K562 (cell line): ENCODE measurements at regions not wholly inside any gene's neighbourhood (a gene's known extent, or its start where the extent isn't known, plus 50 kb on each side); places are given as distances from the start of the nearest gene placed in this dataset.

Experiments used
- CTCF ChIP-seq, 3 experiments: IDR thresholded peaks in 2 of 3; conservative IDR thresholded peaks in 1 of 3; 2 replicates each; pipeline ENCODE4 v1.5.1; 2011 to 2012; ENCODE audit warnings: low read length in 3 of 3, mild to moderate bottlenecking in 3 of 3, control low read depth in 2 of 3, improper control_type of control experiment in 1 of 3, inconsistent platforms in 1 of 3, low read depth in 1 of 3, mixed read lengths in 1 of 3, moderate library complexity in 1 of 3; ENCODE audit not compliant: insufficient read depth in 2 of 3
- JUN ChIP-seq, 2 experiments: sonication (generic) in 1 of 2; formaldehyde crosslinking in 1 of 2; IDR thresholded peaks; 2 replicates each; pipeline versions ENCODE4 v1.6.1 to v1.8.0; 2012 to 2022; ENCODE audit warnings: borderline replicate concordance in 2 of 2, mild to moderate bottlenecking in 2 of 2, improper control_type of control experiment in 1 of 2, low read depth in 1 of 2, low read length in 1 of 2, missing genetic modification reagents in 1 of 2
- RCOR1 ChIP-seq, 2 experiments: IDR thresholded peaks; 2 replicates each; pipeline ENCODE4 v1.6.1; 2012; ENCODE audit warnings: low read depth in 2 of 2, low read length in 2 of 2, borderline replicate concordance in 1 of 2, improper control_type of control experiment in 1 of 2
- USF2 ChIP-seq: sonication (generic); formaldehyde crosslinking; IDR thresholded peaks from 2 replicates; pipeline ENCODE4 v1.5.0; 2020; ENCODE audit warnings: missing genetic modification reagents
- ZNF395 ChIP-seq: fragments of 200-800 bp; sonication (Bioruptor generic); IDR thresholded peaks from 2 replicates; pipeline ENCODE4 v1.6.1; 2017; ENCODE audit warnings: missing genetic modification characterization, missing compliant biosample characterization
- ZNF668 ChIP-seq: fragments of 250-450 bp; sonication (Bioruptor Pico); IDR thresholded peaks from 2 replicates; pipeline ENCODE4 v1.8.0; 2022; ENCODE audit warnings: mild to moderate bottlenecking, inconsistent platforms

GRCh38 chr5:117731446-117731845 is 1156.8 kb upstream of the SEMA6A start:
- no peak for TF ChIP-seq JUN (IDR thresholded peaks at IDR 0.05; ENCODE audit: borderline replicate concordance, low read depth, low read length)
- no peak for TF ChIP-seq JUN (CRISPR knock-in tag; IDR thresholded peaks at IDR 0.05; ENCODE audit: borderline replicate concordance)
- TF ChIP-seq ZNF395 (CRISPR knock-in tag): no peak
- no peak for TF ChIP-seq CTCF (IDR thresholded peaks at IDR 0.05 in 2 of 3, conservative IDR thresholded peaks at IDR 0.05 in 1 of 3; ENCODE audit: insufficient read depth in 2 of 3, low read depth in 1 of 3, low read length in 3 of 3)
- no peak for TF ChIP-seq RCOR1 (IDR thresholded peaks at IDR 0.05; ENCODE audit: borderline replicate concordance in 1 of 2, low read depth in 2 of 2, low read length in 2 of 2)
- no peak for TF ChIP-seq USF2 (CRISPR knock-in tag)
- no peak for TF ChIP-seq ZNF668 (CRISPR knock-in tag)
